SU-DHL-6 (cell line): ENCODE measurements at regions not wholly inside any gene's neighbourhood (a gene's known extent, or its start where the extent isn't known, plus 50 kb on each side); places are given as distances from the start of the nearest gene placed in this dataset.

Experiments
- H2AFZ ChIP-seq: fragments of 200-600 bp; sonication (generic); 2 replicates; pipeline ENCODE4 v1.6.1; 2014; ENCODE audit warnings: low read depth, mild to moderate bottlenecking, moderate library complexity, mixed read lengths, antibody characterized with exemption, low read length; ENCODE audit not compliant: severe bottlenecking
- H3F3A ChIP-seq: fragments of 200-600 bp; shearing (Covaris generic); 2 replicates; pipeline ENCODE4 v1.6.0; 2016; ENCODE audit warnings: antibody characterized with exemption, mild to moderate bottlenecking; ENCODE audit not compliant: insufficient read depth
- H3K27ac ChIP-seq: fragments of 200-600 bp; sonication (generic); 2 replicates; pipeline ENCODE4 v1.5.1; 2016; ENCODE audit warnings: low read depth, mild to moderate bottlenecking, low read length, moderate library complexity, mixed read lengths
- H3K27me3 ChIP-seq: fragments of 200-600 bp; sonication (generic), shearing (Covaris generic); 2 replicates; pipeline ENCODE4 v1.6.0; 2014; ENCODE audit warnings: mild to moderate bottlenecking, low read length
- H3K36me3 ChIP-seq: fragments of 200-600 bp; sonication (generic); 2 replicates; pipeline ENCODE4 v1.6.1; 2014; ENCODE audit warnings: mild to moderate bottlenecking, low read length, mixed read lengths
- H3K4me2 ChIP-seq: fragments of 300-600, 200-600 bp; shearing (Covaris generic), sonication (generic); 2 replicates; pipeline ENCODE4 v1.6.0; 2014; ENCODE audit warnings: low read length, low read depth, mild to moderate bottlenecking; ENCODE audit not compliant: poor library complexity, severe bottlenecking
- H3K4me3 ChIP-seq: fragments of 200-600 bp; sonication (generic); 2 replicates; pipeline ENCODE4 v1.5.1; 2014; ENCODE audit warnings: antibody characterized with exemption, low read length, mild to moderate bottlenecking, mixed read lengths; ENCODE audit not compliant: insufficient read depth, poor library complexity, severe bottlenecking
- H3K79me2 ChIP-seq: fragments of 200-600 bp; sonication (generic); 2 replicates; pipeline ENCODE4 v1.6.1; 2014; ENCODE audit warnings: mild to moderate bottlenecking, low read length, moderate library complexity; ENCODE audit not compliant: insufficient read depth
- H3K9ac ChIP-seq: fragments of 200-600 bp; sonication (generic); 2 replicates; pipeline ENCODE4 v1.7.0; 2014; ENCODE audit warnings: mild to moderate bottlenecking, low read length
- H3K9me2 ChIP-seq: fragments of 200-600 bp; sonication (generic); replicated peaks from 2 replicates; pipeline ENCODE4 v1.6.1; 2014; ENCODE audit warnings: low read length; ENCODE audit not compliant: insufficient read depth
- H3K9me3 ChIP-seq: fragments of 200-600 bp; sonication (generic); 2 replicates; pipeline ENCODE4 v1.6.1; 2014; ENCODE audit warnings: low read length, mixed read lengths; ENCODE audit not compliant: insufficient read depth
- H4K20me1 ChIP-seq: fragments of 200-600 bp; sonication (generic); 2 replicates; pipeline ENCODE4 v1.6.1; 2014; ENCODE audit warnings: low read depth, mild to moderate bottlenecking, antibody characterized with exemption, low read length, moderate library complexity, mixed read lengths
- EZH2phosphoT487 ChIP-seq: fragments of 200-600 bp; sonication (generic), shearing (Covaris generic); conservative IDR thresholded peaks from 2 replicates; pipeline ENCODE4 v1.6.1; 2018; ENCODE audit warnings: mild to moderate bottlenecking, antibody characterized with exemption, low read length, moderate library complexity, mixed read lengths
- TF ChIP-seq, protein P1 (sequence below): fragments of 200-600 bp; sonication (generic); IDR thresholded peaks from one replicate; pipeline ENCODE4 v1.5.1; 2017; ENCODE audit warnings: antibody characterized with exemption, mild to moderate bottlenecking, low read length, moderate library complexity; ENCODE audit not compliant: insufficient read depth, poor library complexity, severe bottlenecking

DNA sequence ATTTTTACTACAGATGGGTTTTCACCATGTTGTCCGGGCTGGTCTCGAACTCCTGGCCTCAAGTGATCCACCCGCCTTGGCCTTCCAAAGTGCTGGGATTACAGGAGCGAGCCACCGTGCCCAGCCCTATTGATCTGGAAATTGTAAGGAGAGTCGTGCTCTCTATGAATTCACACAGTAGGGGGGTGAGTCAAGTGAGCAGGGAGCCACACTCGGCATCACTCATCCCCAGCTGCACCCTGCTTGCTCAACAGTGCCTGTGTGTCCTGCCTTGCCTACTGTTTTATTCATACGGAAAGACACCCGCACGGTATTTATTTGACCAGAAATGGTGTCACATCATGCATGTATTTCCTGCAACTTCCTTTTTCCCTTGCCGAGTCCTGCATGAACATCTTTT lies 157.2 kb upstream of the FOXF1 start:
- Histone ChIP-seq H4K20me1 (no peaks in the 10 kb centered on the region), H3K79me2 (no peaks in the 10 kb centered on the region), H3K9me3 (no peaks in the 10 kb centered on the region), H3F3A (no peaks in the 10 kb centered on the region), H3K36me3 (no peaks in the 10 kb centered on the region), H2AFZ (no peak overlapping the region), H3K9ac (no peak overlapping the region), H3K9me2 (no peaks in the 10 kb centered on the region), H3K27me3 (no peaks in the 10 kb centered on the region), H3K4me3 (no peak overlapping the region), H3K27ac (no peak overlapping the region), H3K4me2 (no peak overlapping the region)
- TF ChIP-seq, protein P1, sequence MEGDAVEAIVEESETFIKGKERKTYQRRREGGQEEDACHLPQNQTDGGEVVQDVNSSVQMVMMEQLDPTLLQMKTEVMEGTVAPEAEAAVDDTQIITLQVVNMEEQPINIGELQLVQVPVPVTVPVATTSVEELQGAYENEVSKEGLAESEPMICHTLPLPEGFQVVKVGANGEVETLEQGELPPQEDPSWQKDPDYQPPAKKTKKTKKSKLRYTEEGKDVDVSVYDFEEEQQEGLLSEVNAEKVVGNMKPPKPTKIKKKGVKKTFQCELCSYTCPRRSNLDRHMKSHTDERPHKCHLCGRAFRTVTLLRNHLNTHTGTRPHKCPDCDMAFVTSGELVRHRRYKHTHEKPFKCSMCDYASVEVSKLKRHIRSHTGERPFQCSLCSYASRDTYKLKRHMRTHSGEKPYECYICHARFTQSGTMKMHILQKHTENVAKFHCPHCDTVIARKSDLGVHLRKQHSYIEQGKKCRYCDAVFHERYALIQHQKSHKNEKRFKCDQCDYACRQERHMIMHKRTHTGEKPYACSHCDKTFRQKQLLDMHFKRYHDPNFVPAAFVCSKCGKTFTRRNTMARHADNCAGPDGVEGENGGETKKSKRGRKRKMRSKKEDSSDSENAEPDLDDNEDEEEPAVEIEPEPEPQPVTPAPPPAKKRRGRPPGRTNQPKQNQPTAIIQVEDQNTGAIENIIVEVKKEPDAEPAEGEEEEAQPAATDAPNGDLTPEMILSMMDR: no peak
- no peak for TF ChIP-seq EZH2phosphoT487

DNA sequence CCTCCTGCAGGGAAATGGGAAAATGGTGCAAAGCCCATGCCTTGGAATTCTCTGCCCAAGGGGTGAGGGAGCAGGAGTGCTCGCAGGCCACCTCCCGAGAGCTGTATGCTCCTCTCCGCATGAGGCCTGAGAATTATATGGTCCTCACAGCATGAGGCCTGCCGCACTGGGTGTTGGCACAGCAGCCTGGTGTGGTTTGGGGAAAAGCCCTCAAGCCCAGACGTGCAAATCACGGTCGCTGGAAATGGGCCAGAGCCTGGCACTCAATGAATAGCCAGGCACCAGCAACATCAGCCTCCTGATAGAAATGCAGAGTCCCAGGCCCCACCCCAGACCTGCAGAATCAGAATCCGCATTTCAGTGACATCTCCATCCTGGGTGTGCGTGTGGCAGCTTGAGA lies 156.4 kb upstream of the FOXF1 start:
- Histone ChIP-seq H2AFZ (no peak overlapping the region), H3K27ac (no peak overlapping the region), H3K36me3 (no peaks in the 10 kb centered on the region), H3K79me2 (no peaks in the 10 kb centered on the region), H3K9me2 (no peaks in the 10 kb centered on the region), H3K27me3 (no peaks in the 10 kb centered on the region), H3K4me2 (no peak overlapping the region), H3F3A (no peaks in the 10 kb centered on the region), H4K20me1 (no peaks in the 10 kb centered on the region), H3K9ac (no peak overlapping the region), H3K4me3 (no peak overlapping the region), H3K9me3 (no peaks in the 10 kb centered on the region)
- TF ChIP-seq EZH2phosphoT487: no peak
- TF ChIP-seq, protein P1: no peak

DNA sequence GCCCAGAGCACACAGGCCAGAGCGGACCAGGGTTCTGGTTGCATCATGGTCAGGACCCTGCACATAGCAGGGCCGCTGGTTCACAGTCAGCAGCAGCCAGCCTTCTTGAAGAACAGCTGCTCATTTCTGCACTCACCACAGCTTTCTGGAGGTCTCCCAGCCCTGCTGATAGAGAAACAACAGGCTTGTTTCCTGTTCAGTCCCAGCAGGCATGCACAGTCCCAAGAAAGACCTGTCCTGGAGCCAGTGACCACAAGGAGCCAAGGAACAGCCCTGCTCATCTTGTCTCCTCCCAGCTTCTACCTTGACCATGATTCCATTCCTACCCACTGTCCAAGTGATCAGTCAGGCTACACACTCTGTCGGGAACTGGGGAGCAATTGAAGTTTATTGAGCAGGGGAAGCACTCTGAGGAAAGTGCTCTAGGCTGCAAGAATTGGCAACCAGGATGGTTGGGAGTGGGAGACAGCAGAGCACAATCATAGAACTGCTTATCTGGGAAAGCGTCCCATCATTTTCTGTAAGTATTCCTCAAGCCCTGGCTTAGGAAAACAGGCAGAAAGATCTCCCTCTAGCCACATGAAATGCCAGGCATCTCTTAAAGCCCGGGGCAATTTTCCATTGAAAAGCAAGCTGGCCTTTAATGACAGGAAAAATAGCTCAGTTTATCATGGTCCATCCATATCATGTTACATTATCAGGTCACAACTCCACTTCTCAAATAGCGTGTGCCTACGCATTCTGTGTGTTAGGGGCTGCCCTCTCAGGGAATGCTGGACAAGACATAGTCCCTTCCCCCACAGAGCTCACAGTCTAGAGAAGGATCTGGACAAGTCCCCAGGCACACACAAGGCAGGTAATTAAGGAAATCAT lies 155.4 kb upstream of the FOXF1 start:
- H3K27ac ChIP-seq: no peak overlapping the region
- TF ChIP-seq EZH2phosphoT487: no peak
- TF ChIP-seq, protein P1: no peak
- H2AFZ ChIP-seq: no peak overlapping the region
- H3K36me3 ChIP-seq: no peaks in the 10 kb centered on the region
- H3K9ac ChIP-seq: no peak overlapping the region
- H3K27me3 ChIP-seq: no peaks in the 10 kb centered on the region
- no peak overlapping the region for H3K4me3 ChIP-seq
- H3K4me2 ChIP-seq: no peak overlapping the region
- H3K9me2 ChIP-seq: no peaks in the 10 kb centered on the region
- H4K20me1 ChIP-seq: no peaks in the 10 kb centered on the region
- no peaks in the 10 kb centered on the region for H3F3A ChIP-seq
- no peaks in the 10 kb centered on the region for H3K9me3 ChIP-seq
- no peaks in the 10 kb centered on the region for H3K79me2 ChIP-seq
